Fibroblast of villous mesenchyme (primary cell): ENCODE measurements at regions not wholly inside any gene's neighbourhood (a gene's known extent, or its start where the extent isn't known, plus 50 kb on each side); places are given as distances from the start of the nearest gene placed in this dataset.
A peak's percentile ranks its signal among the peaks of the same experiment; 100 is the strongest.

ENCODE experiments used
- DNase-seq: peaks from one replicate; pipeline ENCODE4 v3.0.0-alpha.2; 2010; ENCODE audit warnings: low read depth
- H3K4me3 ChIP-seq: 2 replicates; pipeline ENCODE4 v1.5.1; 2011; ENCODE audit warnings: low read depth, mild to moderate bottlenecking, low read length
- CTCF ChIP-seq: IDR thresholded peaks from 2 replicates; pipeline ENCODE4 v1.5.1; 2012; ENCODE audit warnings: low read depth, mild to moderate bottlenecking, low read length; ENCODE audit not compliant: insufficient read depth

- no peak overlapping the region for H3K4me3 ChIP-seq
- no peak for DNase-seq
- no peak for TF ChIP-seq CTCF
Measured at GRCh38 chr12:115670869-115671268, 606.6 kb downstream of the MED13L start.

GRCh38 chr12:115667116-115667515 is 610.4 kb downstream of the MED13L start:
- H3K4me3 ChIP-seq = no peak overlapping the region
- TF ChIP-seq CTCF = no peak
- no peak for DNase-seq

GRCh38 chr12:115666168-115666567 is 611.3 kb downstream of the MED13L start:
- H3K4me3 ChIP-seq = no peak overlapping the region
- no peak for TF ChIP-seq CTCF
- no peak for DNase-seq

- peak; percentile 24 for DNase-seq
- no peak for TF ChIP-seq CTCF
- no peak overlapping the region for H3K4me3 ChIP-seq
Measured at GRCh38 chr12:115661112-115661511, 616.4 kb downstream of the MED13L start.

GRCh38 chr12:115660211-115660805 is 617.2 kb downstream of the MED13L start:
- peak; percentile 37 for DNase-seq
- no peak for TF ChIP-seq CTCF
- H3K4me3 ChIP-seq = no peak overlapping the region

- no peak overlapping the region for H3K4me3 ChIP-seq
- TF ChIP-seq CTCF = no peak
- no peak for DNase-seq
Measured at GRCh38 chr12:115659422-115659821, 618.1 kb downstream of the MED13L start.

GRCh38 chr12:115657081-115658013 is 620.1 kb downstream of the MED13L start:
- DNase-seq = no peak
- no peak for TF ChIP-seq CTCF
- no peak overlapping the region for H3K4me3 ChIP-seq
